Heart right ventricle (tissue), 16 donors: ENCODE measurements at regions not wholly inside any gene's neighbourhood (a gene's known extent, or its start where the extent isn't known, plus 50 kb on each side); places are given as distances from the start of the nearest gene placed in this dataset.
A peak's percentile ranks its signal among the peaks of the same experiment; 100 is the strongest.

ENCODE experiments used
- ATAC-seq, 8 donors: fragments of 200-7000 bp; cut with Tn5 transposase; one replicate each; pipeline ENCODE4 v1.9.1; 2020; ENCODE audit warnings: mild to moderate bottlenecking in 8 of 8, moderate library complexity in 8 of 8, moderate number of reproducible peaks in 1 of 8
- DNase-seq, 2 donors: peaks; one replicate each; pipeline ENCODE4 v3.0.0-alpha.2; 2020
- H3K27ac ChIP-seq, 10 donors: fragments of 200-600 bp; sonication (generic) in 2 of 10; one replicate each; pipeline versions ENCODE4 v1.5.0 to v1.8.0; 2020 to 2022; ENCODE audit warnings: mild to moderate bottlenecking in 3 of 10
- H3K27me3 ChIP-seq, 7 donors: fragments of 200-600 bp; one replicate each; pipeline ENCODE4 v1.8.0; 2021 to 2022; ENCODE audit warnings: mild to moderate bottlenecking in 2 of 7
- H3K36me3 ChIP-seq, 9 donors: fragments of 200-600 bp; sonication (generic) in 1 of 9; one replicate each; pipeline versions ENCODE4 v1.5.0 to v1.8.0; 2020 to 2022; ENCODE audit warnings: mild to moderate bottlenecking in 2 of 9
- H3K4me1 ChIP-seq, 9 donors: fragments of 200-600 bp; sonication (generic) in 1 of 9; one replicate each; pipeline versions ENCODE4 v1.5.0 to v1.8.0; 2020 to 2022; ENCODE audit warnings: mild to moderate bottlenecking in 4 of 9
- H3K4me3 ChIP-seq, 10 donors: fragments of 200-600 bp; sonication (generic) in 2 of 10; one replicate each; pipeline versions ENCODE4 v1.5.0 to v1.8.0; 2020 to 2022; ENCODE audit warnings: mild to moderate bottlenecking in 7 of 10, moderate library complexity in 2 of 10
- H3K9me3 ChIP-seq, 11 donors: fragments of 200-600 bp in 10 of 11; sonication (generic) in 2 of 11; one replicate each; pipeline versions ENCODE4 v1.5.0 to v1.8.0; 2013 to 2022; ENCODE audit warnings: mild to moderate bottlenecking in 2 of 11, control low read depth in 1 of 11, moderate library complexity in 1 of 11
- WGBS, 2 donors: extraction: QIAGEN DNeasy Blood & Tissue Kit; methylation state at CpG; one replicate each; pipeline ENCODE4 v1.1.7; 2013; ENCODE audit warnings: inconsistent platforms in 1 of 2; 5-methylcytosine and 5-hydroxymethylcytosine counted together
- intact Hi-C, 10 donors: fragments of 100-400 bp; cut with DNase I; formaldehyde crosslinking; loops; one replicate each; pipeline versions ENCODE4 v1.11.1 to v1.14.2; 2022
- TF ChIP-seq, protein P1 (sequence below), 9 donors: fragments of 200-600 bp; sonication (generic) in 2 of 9; IDR thresholded peaks; one replicate each; pipeline versions ENCODE4 v1.5.0 to v1.8.0; 2021 to 2022; ENCODE audit warnings: antibody characterized with exemption in 9 of 9, mild to moderate bottlenecking in 5 of 9, moderate library complexity in 1 of 9
- donor health status: Arrhythmogenic right ventricular cardiomyopathy.
- donor health status: ischemic (EF 13 %, LVEDD 7.1; RV severe dilation, severe dysfunction).
- donor health status: healthy with polysubstance abuse.
- donor health status: DM: no; HTN: yes; CAD: no.
- donor health status: DM: no; HTN: no; CAD: no.
- donor health status: ischemic (EF 25% LVEDD 6.9; RV normal size, moderate dysfunction).
- donor health status: ischemic (EF 25% LVEDD 5.7; RV mildly dilated, moderate dysfunction).
- donor health status: healthy.
- donor health status: DM: yes; HTN: yes; CAD: no.
- donor health status: Ischemic cardiomyopathy.
- donor health status: ischemic (EF 35%, LVEDD 5.7; RV mildly dilated, moderate dysfunction).
- donor health status: nonischemic (EF 11% LVEDD 7.7; RV severe dilation, severe dysfunction).
- donor health status: DM: yes; HTN: yes; CAD: no.
- donor health status: PGD.
- donor health status: ischemic (EF 29% LVEDD 5.4; RV normal size, mild dysfunction).
- donor health status: nonischemic (EF 23%, LVEDD 6.1; RV moderate dilation, normal function).

DNA sequence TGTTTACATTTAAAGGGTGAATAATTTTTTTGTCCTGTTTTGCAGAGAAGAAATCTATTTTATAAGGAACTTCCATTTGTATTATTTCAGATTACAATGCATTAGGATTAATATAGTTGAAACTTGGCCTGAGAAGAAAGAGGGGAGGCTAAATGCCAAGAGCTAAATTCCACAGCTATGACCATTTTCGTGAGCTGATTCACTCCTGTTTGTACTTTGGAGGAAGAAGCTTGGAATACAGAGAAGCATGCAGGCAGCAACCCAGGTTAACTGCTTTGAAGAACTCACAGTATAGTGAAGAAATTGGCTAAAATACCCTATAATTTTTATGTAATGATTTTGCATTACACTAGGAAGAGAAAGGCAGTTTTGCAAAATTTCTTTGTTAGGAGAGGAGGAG, 309.4 kb upstream of the KLF12 start:
- Histone ChIP-seq H3K4me1 (peaks cover 0 to 15% (median 0%) of the 10 kb centered on the region in 9 donors), H3K27ac (no peak overlapping the region), H3K36me3 (no peaks in the 10 kb centered on the region), H3K4me3 (no peak overlapping the region), H3K27me3 (no peaks in the 10 kb centered on the region), H3K9me3 (peaks cover 0 to 14% (median 5%) of the 10 kb centered on the region in 11 donors)
- no peak for DNase-seq
- TF ChIP-seq, protein P1, sequence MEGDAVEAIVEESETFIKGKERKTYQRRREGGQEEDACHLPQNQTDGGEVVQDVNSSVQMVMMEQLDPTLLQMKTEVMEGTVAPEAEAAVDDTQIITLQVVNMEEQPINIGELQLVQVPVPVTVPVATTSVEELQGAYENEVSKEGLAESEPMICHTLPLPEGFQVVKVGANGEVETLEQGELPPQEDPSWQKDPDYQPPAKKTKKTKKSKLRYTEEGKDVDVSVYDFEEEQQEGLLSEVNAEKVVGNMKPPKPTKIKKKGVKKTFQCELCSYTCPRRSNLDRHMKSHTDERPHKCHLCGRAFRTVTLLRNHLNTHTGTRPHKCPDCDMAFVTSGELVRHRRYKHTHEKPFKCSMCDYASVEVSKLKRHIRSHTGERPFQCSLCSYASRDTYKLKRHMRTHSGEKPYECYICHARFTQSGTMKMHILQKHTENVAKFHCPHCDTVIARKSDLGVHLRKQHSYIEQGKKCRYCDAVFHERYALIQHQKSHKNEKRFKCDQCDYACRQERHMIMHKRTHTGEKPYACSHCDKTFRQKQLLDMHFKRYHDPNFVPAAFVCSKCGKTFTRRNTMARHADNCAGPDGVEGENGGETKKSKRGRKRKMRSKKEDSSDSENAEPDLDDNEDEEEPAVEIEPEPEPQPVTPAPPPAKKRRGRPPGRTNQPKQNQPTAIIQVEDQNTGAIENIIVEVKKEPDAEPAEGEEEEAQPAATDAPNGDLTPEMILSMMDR (IDR thresholded peaks at IDR 0.05), result no peak
- intact Hi-C loops, result no loop called here
- ATAC-seq, result peak in 1 of 8 donors; percentile 52
- WGBS, 2 donors, result 12 to 27% methylated on average over 1 of the region's 1 CpG

DNA sequence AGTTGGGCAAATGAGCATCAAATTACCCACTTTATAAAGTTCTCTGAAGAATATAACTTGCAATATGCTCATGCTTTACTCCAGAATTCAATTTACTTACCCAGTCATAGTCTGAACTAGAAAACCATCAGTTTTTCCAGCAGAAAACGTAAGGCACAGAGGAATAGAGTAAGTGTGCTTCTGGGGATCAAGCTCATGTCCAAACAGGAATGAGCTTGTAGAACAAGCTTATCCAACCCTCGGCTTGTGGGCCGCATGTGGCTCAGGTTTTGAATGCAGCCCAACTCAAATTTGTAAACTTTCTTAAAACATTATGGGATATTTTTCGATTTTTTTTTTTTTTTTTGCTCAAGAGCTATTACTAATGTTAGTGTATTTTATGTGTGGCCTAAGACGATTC, 308.5 kb upstream of the KLF12 start:
- WGBS, 2 donors, result 79 to 88% methylated on average over 5 of the region's 5 CpGs
- DNase-seq (no peak), ATAC-seq (no peak)
- peaks cover 0 to 14% (median 5%) of the 10 kb centered on the region in 11 donors for H3K9me3 ChIP-seq
- no peaks in the 10 kb centered on the region for H3K27me3 ChIP-seq
- peaks cover 0 to 15% (median 0%) of the 10 kb centered on the region in 9 donors for H3K4me1 ChIP-seq
- TF ChIP-seq, protein P1 (IDR thresholded peaks at IDR 0.05), result no peak
- no peak overlapping the region for H3K27ac ChIP-seq
- intact Hi-C loops, result no loop called here
- H3K4me3 ChIP-seq, result no peak overlapping the region
- H3K36me3 ChIP-seq, result no peaks in the 10 kb centered on the region

DNA sequence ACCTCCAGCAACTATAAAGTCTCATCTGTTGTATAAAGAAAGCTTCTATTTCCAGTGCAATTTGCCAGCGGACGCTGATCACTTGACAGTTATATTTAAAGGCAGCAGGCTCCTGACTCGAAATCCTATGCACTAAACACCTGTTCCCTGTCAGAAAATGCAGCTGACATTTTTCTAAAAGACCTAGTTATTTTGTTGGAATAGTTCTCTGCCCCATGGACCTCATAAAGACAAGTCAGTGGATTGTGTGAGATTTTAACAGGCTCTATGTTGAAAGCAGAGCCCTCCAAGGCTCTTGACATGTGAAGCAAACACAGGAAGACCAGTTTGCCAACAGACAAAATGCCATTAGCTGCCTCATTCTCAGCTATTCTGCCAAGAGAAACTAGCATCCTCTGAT, 304.7 kb upstream of the KLF12 start:
- no peak for DNase-seq
- Histone ChIP-seq H3K36me3 (no peaks in the 10 kb centered on the region), H3K4me3 (no peak overlapping the region), H3K27ac (no peak overlapping the region), H3K27me3 (peaks cover 0 to 3% (median 0%) of the 10 kb centered on the region in 7 donors), H3K4me1 (peaks cover 0 to 10% (median 0%) of the 10 kb centered on the region in 9 donors), H3K9me3 (peaks cover 0 to 14% (median 5%) of the 10 kb centered on the region in 11 donors)
- TF ChIP-seq, protein P1 (IDR thresholded peaks at IDR 0.05), result no peak
- ATAC-seq, result no peak
- WGBS, 2 donors, result 53 to 69% methylated on average over 3 of the region's 3 CpGs
- intact Hi-C loops, result no loop called here

DNA sequence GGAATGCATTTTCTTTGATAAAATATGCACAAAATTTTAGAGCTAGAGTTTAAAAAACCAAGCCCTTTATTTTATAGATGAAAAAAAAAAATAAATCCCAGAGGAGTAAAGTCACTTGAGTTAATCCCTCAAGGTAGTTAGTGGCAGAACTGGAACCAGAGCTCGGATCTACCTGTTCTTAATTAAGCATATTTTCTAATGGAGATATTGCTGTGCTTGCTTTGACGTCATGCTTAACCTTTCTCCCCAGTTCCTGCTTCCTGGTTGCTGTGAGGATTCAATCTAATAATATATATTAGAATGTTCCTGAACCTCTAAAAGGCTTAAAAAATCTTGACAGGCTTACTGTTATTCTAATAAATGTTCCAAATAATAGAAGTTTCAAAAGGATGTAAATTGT, 300.6 kb upstream of the KLF12 start:
- ATAC-seq, result no peak
- Histone ChIP-seq H3K4me3 (no peak overlapping the region), H3K36me3 (no peaks in the 10 kb centered on the region), H3K9me3 (no peaks in the 10 kb centered on the region), H3K27ac (no peak overlapping the region), H3K4me1 (no peaks in the 10 kb centered on the region), H3K27me3 (peaks cover 0 to 3% (median 0%) of the 10 kb centered on the region in 7 donors)
- WGBS, 2 donors, result 73 to 77% methylated on average over 2 of the region's 2 CpGs
- DNase-seq, result no peak
- TF ChIP-seq, protein P1 (IDR thresholded peaks at IDR 0.05), result no peak
- intact Hi-C loops, result no loop called here
